Left ventricle myocardium superior (tissue), 1 donor: ENCODE measurements at regions not wholly inside any gene's neighbourhood (a gene's known extent, or its start where the extent isn't known, plus 50 kb on each side); places are given as distances from the start of the nearest gene placed in this dataset.
A peak's percentile ranks its signal among the peaks of the same experiment; 100 is the strongest.

Experiments
- ATAC-seq: fragments of 200-7000 bp; cut with Tn5 transposase; one replicate; pipeline ENCODE4 v1.9.1; 2020; ENCODE audit warnings: mild to moderate bottlenecking, moderate library complexity
- DNase-seq: peaks from one replicate; pipeline ENCODE4 v3.0.0-alpha.2; 2020
- intact Hi-C: fragments of 100-400 bp; cut with micrococcal nuclease; formaldehyde crosslinking; loops from one replicate; pipeline ENCODE4 v1.11.0; 2022
- donor health status: DM: no; HTN: yes; CAD: no; lungs with severe emphysema.

DNA sequence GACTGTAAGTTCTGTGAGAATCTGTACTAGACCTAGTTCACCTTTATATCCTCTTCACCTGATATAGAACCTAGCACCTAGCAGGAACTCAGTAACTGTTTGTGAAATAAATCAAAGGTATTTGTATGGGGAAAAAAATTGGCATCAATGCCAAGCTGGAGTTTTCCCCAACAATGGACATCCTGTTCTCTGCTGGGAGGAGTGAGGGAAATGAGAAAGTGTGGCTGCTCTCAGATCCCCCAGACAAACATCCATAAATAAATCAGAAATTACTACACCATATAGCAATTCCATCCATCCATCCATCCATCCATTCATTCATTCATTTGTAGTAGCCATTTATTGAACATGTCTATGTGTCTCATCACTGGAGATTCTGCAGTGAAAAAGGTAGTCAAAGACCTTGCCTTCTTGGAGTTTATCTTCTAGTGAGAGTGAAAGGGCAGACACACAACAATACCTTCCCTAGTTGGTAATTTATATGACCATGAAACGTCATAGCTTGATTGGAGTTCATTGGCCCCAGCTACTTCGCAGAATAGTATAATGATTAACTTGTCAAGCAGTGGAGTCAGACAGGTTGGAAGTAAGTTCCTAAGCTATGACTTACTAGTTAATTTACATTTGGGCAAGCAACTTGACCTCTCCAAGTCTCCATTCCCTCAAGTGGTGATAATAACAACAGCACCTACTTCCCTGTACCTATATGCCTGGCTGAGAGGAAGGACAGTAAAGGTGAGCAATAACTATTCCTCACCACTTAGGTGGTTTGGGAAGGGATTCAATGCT is 98.7 kb upstream of the KIT start:
- ATAC-seq = no peak
- intact Hi-C loops = no loop called here
- DNase-seq = no peak

DNA sequence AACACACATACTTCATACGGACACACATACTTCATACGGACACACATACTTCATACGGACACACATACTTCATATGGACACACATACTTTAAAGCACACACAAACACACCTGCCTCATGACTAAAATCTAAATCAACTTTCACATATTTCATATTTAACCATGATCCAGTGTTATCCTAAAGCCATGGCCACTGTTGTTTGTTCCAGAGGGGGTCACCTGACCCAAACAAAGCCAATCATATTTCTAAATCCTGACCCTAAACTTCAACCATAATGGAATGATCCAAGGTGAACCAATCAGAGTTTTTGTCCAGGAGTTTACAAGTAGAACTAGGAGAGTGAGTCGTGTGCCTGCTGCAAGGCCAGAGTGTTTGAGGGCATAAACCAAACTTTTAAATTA is 97.2 kb upstream of the KIT start:
- DNase-seq (no peak), ATAC-seq (no peak)
- intact Hi-C loops = no loop called here

DNA sequence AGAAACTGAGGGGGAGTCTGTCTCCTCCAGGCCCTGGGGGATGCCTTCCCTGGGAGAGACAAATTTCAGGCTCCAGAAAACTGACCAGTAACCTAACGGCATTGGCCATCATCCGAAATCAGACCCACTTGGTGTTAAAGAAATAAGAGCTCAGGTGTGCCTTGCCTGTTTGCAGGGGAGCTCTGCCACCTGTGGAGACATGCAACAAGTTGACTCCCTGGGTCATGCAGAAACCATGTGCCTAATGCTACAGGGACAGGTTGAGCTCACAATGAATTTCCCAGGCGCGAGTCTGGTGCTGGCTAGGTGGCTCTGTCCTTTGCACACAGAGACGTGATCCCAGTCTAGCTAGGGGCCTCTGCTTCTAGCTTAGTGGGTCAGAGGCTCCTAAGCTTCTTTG is 95.8 kb upstream of the KIT start:
- DNase-seq (no peak), ATAC-seq (no peak)
- intact Hi-C loops = no loop called here

DNA sequence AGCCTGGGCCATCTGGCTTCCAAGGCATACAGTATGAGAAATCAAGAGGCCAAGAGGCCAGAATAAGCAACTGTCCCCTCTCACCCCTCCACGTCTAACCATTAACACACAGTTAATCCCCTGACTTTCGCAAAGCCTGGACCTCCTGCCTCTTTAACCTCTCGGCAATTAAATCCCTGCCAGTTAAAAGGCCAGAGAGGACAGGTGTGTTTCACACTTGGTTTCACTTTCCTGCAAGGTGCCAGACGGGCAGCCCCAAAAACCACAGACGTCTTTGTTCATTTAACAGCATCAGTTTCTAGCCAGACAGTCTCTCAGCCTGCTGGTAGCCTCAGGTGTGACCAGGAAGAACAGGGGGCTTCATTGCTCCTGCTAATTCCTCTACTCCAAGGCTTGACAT is 91.1 kb upstream of the KIT start:
- no peak for DNase-seq
- ATAC-seq = no peak
- intact Hi-C loops = no loop called here

GRCh38 chr4:54567327-54567726 is 90.4 kb upstream of the KIT start:
- intact Hi-C loops = no loop called here
- DNase-seq = no peak

GRCh38 chr4:54568184-54568583 is 89.6 kb upstream of the KIT start:
- intact Hi-C loops = no loop called here
- peak; percentile 64 for ATAC-seq
- no peak for DNase-seq

More at GRCh38 chr4:54567327-54567726, 90.4 kb upstream of the KIT start:
- ATAC-seq = no peak

DNA sequence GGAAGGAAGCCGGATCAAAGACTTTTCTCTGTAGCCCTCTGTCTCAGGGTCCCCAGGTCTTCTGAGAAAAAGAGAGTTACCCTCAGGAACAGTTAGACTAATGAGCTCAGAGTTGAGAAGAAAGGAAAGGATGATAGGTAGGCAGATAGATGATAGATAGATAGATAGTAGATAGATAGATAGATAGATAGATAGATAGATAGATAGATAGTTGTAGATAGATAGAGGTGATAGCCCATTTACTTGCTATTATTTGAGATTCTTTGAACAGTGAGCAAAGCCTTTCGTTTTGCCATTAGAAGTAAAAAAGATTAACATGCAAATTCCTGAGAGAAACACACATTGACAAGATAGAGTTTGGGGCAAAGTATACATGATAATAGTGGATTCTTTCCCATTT is 86.9 kb upstream of the KIT start:
- DNase-seq = no peak
- intact Hi-C loops = no loop called here
- no peak for ATAC-seq

GRCh38 chr4:54571293-54572151 is 86.2 kb upstream of the KIT start:
- ATAC-seq = no peak
- intact Hi-C loops = no loop called here
- no peak for DNase-seq

- DNase-seq = no peak
- intact Hi-C loops = no loop called here
- no peak for ATAC-seq
These were observed 85.6 kb upstream of the KIT start for GRCh38 chr4:54572152-54572542.

DNA sequence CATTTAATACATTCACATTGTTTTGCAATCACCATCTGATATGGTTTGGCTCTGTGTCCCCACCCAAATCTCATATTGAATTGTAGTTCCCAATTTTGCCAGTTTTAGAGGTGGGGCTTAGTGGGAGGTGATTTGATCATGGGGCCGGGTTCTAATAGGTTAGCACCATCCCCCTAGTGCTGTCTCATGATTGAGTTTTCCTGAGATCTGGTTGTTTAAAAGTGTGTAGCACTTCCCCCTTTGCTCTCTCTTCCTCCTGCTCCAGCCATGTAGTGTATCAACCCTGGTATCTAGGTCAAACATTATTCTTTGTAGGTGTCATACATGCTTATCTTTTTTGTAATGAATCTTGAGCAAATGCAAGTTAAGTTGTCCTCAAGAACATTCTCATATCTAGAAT is 83.3 kb upstream of the KIT start:
- DNase-seq = no peak
- ATAC-seq = no peak
- intact Hi-C loops = no loop called here

- intact Hi-C loops = no loop called here
- ATAC-seq = no peak
- no peak for DNase-seq
These were observed 81.8 kb upstream of the KIT start for GRCh38 chr4:54575919-54576318.

- DNase-seq = no peak
- no peak for ATAC-seq
- intact Hi-C loops = no loop called here
These were observed 76.0 kb upstream of the KIT start for GRCh38 chr4:54581807-54582206.

- DNase-seq = no peak
- no peak for ATAC-seq
- intact Hi-C loops = no loop called here
These were observed 72.3 kb upstream of the KIT start for GRCh38 chr4:54585321-54586000.

DNA sequence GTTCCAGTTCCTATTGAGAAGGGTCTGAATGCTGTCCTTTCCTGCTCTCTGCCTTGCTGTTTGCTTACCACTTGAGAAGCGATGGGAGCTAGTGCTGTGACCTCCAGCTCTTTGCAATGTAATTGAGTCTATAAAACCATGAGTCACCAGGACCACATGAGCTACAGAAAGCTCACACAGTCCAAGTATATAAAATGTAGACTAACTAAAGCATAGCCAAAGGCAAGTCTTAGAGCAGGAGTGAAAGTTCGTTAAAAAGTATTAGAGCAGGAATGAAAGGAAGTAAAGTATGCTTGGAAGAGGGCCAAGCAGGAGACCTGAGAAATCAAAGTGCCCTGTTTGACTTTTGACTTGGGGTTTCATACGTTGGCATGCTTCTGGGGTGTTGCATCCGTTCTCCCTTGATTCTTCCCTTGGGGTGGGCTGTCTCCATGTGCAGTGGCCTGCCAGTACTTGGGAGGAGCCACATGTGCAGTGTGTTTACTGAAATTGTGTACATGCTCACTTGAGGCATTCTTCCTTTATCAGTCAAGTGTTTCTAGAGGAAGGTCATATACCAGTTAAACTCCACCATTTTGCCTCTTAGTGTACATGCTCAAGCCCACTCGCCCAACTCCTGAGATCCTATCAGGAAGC is 71.3 kb upstream of the KIT start:
- DNase-seq (no peak), ATAC-seq (no peak)
- intact Hi-C loops = no loop called here

DNA sequence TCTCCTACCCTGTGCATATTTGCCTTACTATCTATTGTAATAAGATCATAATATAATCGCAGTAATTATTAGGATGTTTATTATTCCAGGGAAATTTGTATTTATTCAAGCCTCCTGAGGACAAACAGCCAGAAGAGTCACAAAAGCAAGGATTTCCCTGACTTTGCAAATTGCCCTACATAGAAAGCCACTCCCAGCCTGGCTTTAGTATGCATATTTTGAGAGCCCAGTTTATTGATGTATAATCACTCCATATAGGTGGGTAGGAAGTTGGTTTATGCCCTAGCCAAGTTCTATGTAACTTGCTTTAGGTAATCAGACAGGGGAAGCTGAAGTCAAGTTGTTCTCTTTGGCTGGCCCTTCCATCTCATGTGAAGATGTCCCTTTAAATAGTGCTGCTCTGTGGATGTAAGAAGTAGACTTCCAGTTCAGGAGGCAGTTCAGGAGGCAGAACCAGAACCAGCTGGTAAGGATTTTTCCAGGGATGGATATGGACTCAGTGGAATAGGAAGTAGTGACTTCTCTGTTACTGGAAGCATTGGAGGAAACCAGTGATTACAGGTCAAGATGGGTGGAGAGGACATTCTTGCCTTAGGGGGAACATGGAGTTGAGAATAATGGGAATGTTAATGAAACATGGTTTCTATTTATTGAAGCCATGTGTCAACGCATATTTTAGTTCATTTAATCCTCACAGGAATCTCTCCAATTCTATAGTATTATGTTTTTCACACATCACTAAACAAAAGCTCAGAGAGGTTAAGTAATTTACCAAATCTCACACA is 70.5 kb upstream of the KIT start:
- intact Hi-C loops = no loop called here
- no peak for DNase-seq
- no peak for ATAC-seq

DNA sequence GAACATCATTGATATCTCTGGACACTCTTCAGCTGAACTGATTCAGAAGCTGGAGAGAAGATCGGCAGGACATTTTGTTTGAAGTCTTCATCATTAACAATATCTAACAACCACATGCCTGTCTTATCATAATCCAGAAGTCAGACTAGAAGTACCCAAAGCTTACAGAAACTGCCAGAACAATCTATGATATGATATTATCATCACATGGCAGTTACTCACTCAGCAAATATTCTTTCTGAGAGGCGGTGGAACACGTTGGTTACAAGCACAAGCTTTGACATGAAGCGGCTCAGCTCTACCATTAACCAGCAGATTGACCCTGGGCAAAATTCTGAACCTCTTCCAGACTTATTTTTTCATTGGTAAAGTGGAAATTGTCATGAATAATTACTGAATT is 69.4 kb upstream of the KIT start:
- DNase-seq (no peak), ATAC-seq (no peak)
- intact Hi-C loops = no loop called here

DNA sequence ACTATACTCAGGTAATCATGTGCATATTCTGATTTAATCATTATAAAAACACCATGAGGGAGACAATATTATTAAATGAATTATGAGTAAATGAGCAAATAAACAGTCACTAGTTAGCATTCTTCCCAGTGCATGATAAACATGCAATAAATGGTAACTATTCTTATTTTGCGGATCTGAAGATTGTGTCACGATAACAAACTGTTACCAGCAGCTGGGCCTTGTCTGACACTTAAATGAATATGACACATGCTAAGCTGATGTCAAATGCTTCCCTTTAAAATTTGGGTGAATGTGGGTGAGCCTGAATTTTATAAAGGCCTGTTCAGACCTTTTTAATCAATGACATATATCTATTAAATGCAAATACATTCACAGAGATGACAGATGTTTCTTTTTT is 68.2 kb upstream of the KIT start:
- ATAC-seq (no peak), DNase-seq (no peak)
- intact Hi-C loops = no loop called here

- intact Hi-C loops = no loop called here
These were observed 63.9 kb upstream of the KIT start for GRCh38 chr4:54593795-54594322.

GRCh38 chr4:54596201-54596600 is 61.6 kb upstream of the KIT start:
- no peak for DNase-seq
- ATAC-seq = no peak
- intact Hi-C loops = no loop called here

More at GRCh38 chr4:54593795-54594322, 63.9 kb upstream of the KIT start:
- DNase-seq = no peak
- ATAC-seq = no peak
